B cell (primary cell): ENCODE measurements at regions not wholly inside any gene's neighbourhood (a gene's known extent, or its start where the extent isn't known, plus 50 kb on each side); places are given as distances from the start of the nearest gene placed in this dataset.

ENCODE experiments used
- CTCF ChIP-seq: fragments of 200-600 bp; IDR thresholded peaks from one replicate; pipeline ENCODE4 v1.8.0; 2022; ENCODE audit warnings: antibody characterized with exemption, mild to moderate bottlenecking
- EZH2 ChIP-seq: IDR thresholded peaks from 2 replicates; pipeline ENCODE4 v1.6.1; 2012; ENCODE audit warnings: borderline replicate concordance, low read depth, mild to moderate bottlenecking, moderate library complexity, low read length; ENCODE audit not compliant: insufficient read depth, poor library complexity, severe bottlenecking

- TF ChIP-seq CTCF (no peak), EZH2 (no peak)
Measured at GRCh38 chr14:66312451-66312850, 173.7 kb upstream of the CCDC196 start.
